GM21576 (cell line): ENCODE measurements at regions not wholly inside any gene's neighbourhood (a gene's known extent, or its start where the extent isn't known, plus 50 kb on each side); places are given as distances from the start of the nearest gene placed in this dataset.
"Not testable (repeated sequence)": the region's sequence is repeated elsewhere in the genome, so short reads cannot be mapped to it uniquely, and the experiment has no call there.

Source experiments
- ATAC-seq: cut with Tn5 transposase; IDR thresholded peaks from one replicate; pipeline ENCODE4 v1.9.1; 2021; ENCODE audit warnings: mild to moderate bottlenecking, moderate library complexity; ENCODE audit not compliant: unreplicated experiment

GRCh38 chr20:6715401-6715941 is 52.0 kb upstream of the BMP2 start:
- ATAC-seq = no peak

- ATAC-seq = no peak
These were observed 53.2 kb upstream of the BMP2 start for GRCh38 chr20:6714279-6714711.

- no peak for ATAC-seq
These were observed 55.4 kb upstream of the BMP2 start for GRCh38 chr20:6711951-6712649.

- no peak for ATAC-seq
These were observed 57.4 kb upstream of the BMP2 start for GRCh38 chr20:6709910-6710595.

GRCh38 chr20:6708010-6708409 is 59.5 kb upstream of the BMP2 start:
- no peak for ATAC-seq

- ATAC-seq = no peak
These were observed 60.1 kb upstream of the BMP2 start for GRCh38 chr20:6707321-6707831.

GRCh38 chr20:6705926-6706548 is 61.4 kb upstream of the BMP2 start:
- ATAC-seq = no peak

- ATAC-seq = no peak
These were observed 62.2 kb upstream of the BMP2 start for GRCh38 chr20:6705106-6705766.

- no peak for ATAC-seq
These were observed 63.2 kb upstream of the BMP2 start for GRCh38 chr20:6704132-6704861.

- ATAC-seq = no peak
These were observed 63.8 kb upstream of the BMP2 start for GRCh38 chr20:6703656-6704055.

GRCh38 chr20:6703047-6703446 is 64.4 kb upstream of the BMP2 start:
- ATAC-seq = no peak

- ATAC-seq = no peak
These were observed 65.3 kb upstream of the BMP2 start for GRCh38 chr20:6702144-6702543.

GRCh38 chr20:6700563-6701329 is 66.7 kb upstream of the BMP2 start:
- ATAC-seq = no peak

GRCh38 chr20:6699921-6700562 is 67.4 kb upstream of the BMP2 start:
- no peak for ATAC-seq

- no peak for ATAC-seq
These were observed 68.8 kb upstream of the BMP2 start for GRCh38 chr20:6698723-6699122.

- ATAC-seq = no peak
These were observed 69.4 kb upstream of the BMP2 start for GRCh38 chr20:6698056-6698455.

- ATAC-seq = no peak
These were observed 70.1 kb upstream of the BMP2 start for GRCh38 chr20:6697228-6697972.

GRCh38 chr20:6696001-6696400 is 71.5 kb upstream of the BMP2 start:
- no peak for ATAC-seq

GRCh38 chr20:6693808-6694198 is 73.7 kb upstream of the BMP2 start:
- not testable (repeated sequence) for ATAC-seq
